HG03135 (cell line): ENCODE measurements at regions not wholly inside any gene's neighbourhood (a gene's known extent, or its start where the extent isn't known, plus 50 kb on each side); places are given as distances from the start of the nearest gene placed in this dataset.
"Not testable (repeated sequence)": the region's sequence is repeated elsewhere in the genome, so short reads cannot be mapped to it uniquely, and the experiment has no call there.

Experiments used
- ATAC-seq: cut with Tn5 transposase; IDR thresholded peaks from one replicate; pipeline ENCODE4 v1.9.1; 2021; ENCODE audit warnings: mild to moderate bottlenecking, moderate library complexity; ENCODE audit not compliant: unreplicated experiment

- no peak for ATAC-seq
Measured at GRCh38 chr1:187689129-187689528, 860.4 kb downstream of the PLA2G4A start.

DNA sequence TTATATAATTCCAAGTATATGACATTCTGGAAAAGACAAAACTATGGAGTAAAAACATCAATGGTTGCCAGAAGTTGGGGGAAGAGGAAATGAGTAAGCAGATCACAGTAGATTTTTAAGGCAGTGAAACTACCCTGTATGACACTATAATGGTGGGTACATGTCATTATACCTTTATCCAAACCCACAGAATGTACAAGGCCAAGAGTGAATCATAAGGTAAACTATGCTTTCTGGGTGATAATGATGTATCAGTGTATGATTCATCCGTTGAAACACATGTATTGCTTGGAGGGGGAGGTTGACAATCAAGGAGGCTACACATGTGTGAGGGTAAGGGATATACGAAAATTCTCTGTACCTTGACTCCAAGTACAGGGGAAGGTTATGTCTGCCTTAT is 862.7 kb downstream of the PLA2G4A start:
- no peak for ATAC-seq

DNA sequence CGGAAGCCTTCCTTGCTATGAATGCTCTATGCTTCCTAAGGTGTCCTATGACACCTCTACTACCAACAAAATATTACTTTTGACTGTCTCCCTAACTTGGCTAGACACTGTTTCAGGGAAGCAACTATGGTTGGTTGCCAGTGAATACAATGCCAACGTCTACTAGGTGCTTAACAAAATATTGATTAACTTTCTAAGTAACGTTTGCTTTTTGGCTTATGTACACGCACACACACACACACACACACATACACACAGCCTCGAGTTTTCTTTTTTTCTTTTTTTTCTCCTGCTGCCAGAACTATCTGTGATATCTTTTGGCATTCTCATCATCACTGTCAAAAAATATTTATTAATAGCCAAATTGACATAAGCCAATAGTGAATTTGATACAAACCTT is 864.0 kb downstream of the PLA2G4A start:
- ATAC-seq: no peak

- ATAC-seq: no peak
Measured at GRCh38 chr1:187696073-187696472, 867.3 kb downstream of the PLA2G4A start.

DNA sequence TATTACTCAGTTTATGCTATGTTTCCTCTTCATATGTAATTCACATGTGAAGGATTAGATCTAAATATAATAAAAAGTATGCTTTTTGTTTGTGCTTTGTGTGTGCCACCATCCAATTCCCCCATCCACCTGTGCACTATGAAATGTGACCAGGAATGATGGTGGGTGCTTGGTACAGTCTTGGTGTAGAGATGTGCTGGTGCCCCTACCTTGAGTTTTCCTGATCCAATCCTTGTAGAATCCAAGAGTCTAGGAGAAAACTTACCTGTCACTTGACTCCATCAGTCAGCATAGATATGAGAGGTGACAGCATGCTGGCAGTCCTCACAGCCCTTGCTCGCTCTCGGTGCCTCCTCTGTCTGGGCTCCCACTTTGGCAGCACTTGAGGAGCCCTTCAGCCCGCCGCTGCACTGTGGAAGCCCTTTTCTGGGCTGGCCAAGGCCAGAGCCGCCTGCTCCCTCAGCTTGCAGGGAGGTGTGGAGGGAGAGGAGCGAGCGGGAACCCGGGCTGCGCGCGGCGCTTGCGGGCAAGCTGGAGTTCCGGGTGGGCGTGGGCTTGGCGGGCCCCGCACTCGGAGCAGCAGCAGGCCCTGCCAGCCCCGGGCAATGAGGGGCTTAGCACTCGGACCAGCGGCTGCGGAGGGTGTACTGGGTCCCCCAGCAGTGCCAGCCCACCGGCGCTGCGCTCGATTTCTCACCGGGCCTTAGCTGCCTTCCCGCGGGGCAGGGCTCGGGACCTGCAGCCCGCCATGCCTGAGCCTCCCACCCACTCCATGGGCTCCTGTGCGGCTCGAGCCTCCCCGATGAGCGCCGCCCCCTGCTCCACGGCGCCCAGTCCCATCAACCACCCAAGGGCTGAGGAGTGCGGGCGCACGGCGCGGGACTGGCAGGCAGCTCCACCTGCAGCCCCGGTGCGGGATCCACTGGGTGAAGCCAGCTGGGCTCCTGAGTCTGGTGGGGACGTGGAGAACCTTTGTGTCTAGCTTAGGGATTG is 874.7 kb downstream of the PLA2G4A start:
- not testable (repeated sequence) for ATAC-seq

GRCh38 chr1:187714470-187714869 is 885.7 kb downstream of the PLA2G4A start:
- ATAC-seq: no peak

DNA sequence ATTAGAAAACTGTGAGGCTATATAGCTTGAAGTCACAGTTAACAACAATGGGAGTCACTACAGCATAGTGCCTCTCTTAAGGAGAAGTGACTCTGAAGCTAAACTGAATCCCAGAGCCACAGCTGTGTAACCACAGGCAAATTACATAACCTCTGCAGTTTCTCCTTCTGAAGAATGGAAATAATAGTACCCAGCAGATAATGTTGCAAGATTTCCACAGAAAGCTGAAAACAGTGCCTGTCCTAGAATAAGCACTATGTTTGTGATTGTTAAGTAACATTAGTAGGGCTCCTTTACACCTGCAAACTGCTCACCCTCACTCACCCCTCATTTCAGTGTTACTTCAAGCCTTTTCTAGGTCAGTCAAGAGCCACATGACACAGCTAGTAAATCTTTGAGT is 886.7 kb downstream of the PLA2G4A start:
- no peak for ATAC-seq

GRCh38 chr1:187716160-187716559 is 887.4 kb downstream of the PLA2G4A start:
- ATAC-seq: no peak

DNA sequence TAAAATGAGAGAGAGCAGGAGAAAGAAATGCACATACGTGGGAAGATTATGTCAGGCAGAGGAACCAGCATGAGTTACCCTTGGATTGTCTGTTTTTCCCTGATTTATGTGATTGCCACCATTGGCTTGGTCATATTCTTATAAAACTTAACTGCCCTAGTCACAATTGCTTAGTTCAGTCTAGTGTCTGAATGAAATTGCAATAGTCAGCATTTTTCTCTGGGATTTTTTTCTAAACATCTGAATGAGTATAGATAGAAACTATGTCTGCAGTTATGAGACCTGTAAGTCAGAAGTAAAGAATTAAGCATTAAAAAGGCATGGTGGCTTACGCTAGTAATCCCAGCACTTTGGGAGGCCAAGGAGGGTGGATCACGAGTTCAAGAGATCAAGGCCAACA is 889.8 kb downstream of the PLA2G4A start:
- no peak for ATAC-seq

DNA sequence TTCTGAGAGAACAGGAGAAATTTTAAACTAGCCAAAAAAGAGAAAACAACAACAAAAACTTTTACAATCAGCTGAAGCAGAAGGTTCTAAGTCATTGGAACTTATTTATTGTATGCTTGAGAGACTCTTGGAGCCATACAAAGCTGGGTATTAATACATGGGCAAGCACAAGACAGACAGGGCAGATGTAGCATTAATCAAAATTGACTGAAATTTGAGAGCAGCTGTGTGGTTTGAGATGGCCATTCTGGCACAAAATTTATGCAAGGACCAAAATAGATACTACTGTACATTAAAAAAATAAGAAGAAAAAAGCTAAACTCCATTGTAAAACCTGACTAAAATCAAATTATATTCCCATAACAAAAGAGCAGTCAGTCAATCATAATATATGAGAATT is 892.5 kb downstream of the PLA2G4A start:
- no peak for ATAC-seq

- ATAC-seq: no peak
Measured at GRCh38 chr1:187725216-187725615, 896.5 kb downstream of the PLA2G4A start.

GRCh38 chr1:187733232-187733631 is 904.5 kb downstream of the PLA2G4A start:
- ATAC-seq: no peak

- no peak for ATAC-seq
Measured at GRCh38 chr1:187734427-187734826, 905.7 kb downstream of the PLA2G4A start.

DNA sequence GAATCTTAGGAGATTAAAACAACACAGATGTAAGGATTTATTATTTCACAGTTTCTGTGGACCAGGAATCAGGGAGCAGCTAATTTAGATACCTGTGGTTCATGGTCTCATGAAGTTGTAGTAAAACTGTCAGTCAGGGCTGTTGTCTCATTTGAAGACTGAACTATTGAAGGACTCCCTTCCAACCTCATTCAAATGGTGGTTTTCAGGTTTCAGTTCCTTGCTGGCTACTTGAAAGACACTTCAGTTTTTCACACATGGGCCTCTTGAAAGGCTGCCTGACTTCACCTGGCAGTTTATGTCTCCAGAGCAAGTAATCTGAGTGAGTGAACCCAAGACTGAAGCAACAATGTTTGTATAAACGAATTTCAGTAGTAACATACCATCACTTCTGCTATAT is 915.9 kb downstream of the PLA2G4A start:
- ATAC-seq: peak; percentile 83

DNA sequence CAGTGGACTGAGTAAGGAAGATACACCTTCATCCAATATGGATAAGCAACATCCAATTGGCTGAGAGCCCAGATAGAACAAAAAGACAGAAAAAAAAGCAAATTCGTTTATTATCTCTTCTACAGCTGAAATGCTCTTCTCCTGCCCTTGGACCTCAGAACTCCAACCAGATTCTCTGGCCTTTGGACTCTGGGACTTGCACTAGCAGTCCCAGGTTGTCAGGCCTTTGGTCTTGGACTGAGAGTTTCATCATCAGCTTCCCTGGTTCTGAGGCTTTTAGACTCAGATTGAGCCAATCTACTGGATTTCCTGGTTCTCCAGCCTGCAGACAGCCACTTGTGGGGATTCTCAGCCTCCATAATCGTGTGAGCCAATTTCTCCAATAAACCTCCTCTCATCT is 926.8 kb downstream of the PLA2G4A start:
- ATAC-seq: no peak

- not testable (repeated sequence) for ATAC-seq
Measured at GRCh38 chr1:187756684-187757083, 927.9 kb downstream of the PLA2G4A start.

DNA sequence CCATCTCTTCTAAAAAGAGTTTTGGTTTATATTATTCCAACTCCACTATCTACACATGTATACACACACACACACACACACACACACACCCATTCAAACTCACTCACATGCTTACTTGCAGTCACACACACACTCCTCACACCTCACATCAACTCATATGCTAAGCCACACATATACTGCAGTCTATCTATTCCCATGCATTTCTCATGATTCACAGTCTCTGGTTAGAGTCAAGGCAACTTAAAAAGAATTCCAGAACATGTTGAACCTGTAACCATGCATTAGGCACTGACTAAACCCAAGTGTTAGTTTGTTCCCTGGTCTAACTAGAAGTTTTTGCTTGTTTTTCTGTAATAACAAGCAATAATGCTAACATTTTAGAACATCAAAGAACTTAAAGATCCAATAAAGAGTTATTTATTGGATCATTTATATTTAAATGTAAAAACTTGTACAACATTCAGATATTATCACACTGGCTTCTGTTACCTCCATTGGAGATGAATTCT is 931.1 kb downstream of the PLA2G4A start:
- no peak for ATAC-seq

GRCh38 chr1:187762118-187762517 is 933.4 kb downstream of the PLA2G4A start:
- ATAC-seq: no peak

DNA sequence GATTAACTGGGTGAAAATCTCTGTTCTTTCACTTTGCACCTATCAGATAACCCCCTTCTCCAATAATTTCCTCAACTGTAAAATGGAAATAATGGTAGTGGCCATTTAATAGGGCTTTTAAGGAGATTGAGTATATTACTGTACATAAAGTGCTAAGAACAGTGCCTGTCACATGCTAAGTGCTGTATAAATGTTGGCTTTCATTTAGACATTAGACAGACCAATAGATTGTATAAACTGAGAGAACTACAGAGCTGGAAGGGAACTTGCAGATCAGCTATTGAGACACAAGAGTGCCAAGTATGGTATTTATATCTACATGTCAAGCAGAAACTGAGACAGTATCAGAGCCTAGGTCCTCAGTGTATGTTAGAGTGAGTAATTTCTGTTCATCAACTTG is 934.7 kb downstream of the PLA2G4A start:
- no peak for ATAC-seq

- no peak for ATAC-seq
Measured at GRCh38 chr1:187763976-187764375, 935.2 kb downstream of the PLA2G4A start.

DNA sequence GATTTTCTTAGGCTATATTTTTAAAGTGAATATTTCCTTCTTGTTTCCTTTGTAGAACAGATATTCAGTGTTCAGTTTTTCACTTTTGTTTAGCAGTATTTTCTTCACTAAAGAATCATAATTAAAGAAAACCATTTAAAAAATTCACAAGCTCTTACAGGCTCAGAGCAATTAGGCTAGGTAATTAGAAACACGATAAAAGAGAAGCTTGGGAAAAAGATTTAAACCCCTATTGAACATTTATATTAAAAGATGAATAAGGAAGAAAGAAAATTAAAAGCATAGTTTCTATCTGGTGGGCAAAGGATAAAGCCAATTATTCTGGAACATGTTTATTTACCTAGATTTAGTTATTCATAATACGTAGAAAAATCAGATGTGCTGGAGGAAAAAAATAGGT is 942.6 kb downstream of the PLA2G4A start:
- ATAC-seq: no peak

DNA sequence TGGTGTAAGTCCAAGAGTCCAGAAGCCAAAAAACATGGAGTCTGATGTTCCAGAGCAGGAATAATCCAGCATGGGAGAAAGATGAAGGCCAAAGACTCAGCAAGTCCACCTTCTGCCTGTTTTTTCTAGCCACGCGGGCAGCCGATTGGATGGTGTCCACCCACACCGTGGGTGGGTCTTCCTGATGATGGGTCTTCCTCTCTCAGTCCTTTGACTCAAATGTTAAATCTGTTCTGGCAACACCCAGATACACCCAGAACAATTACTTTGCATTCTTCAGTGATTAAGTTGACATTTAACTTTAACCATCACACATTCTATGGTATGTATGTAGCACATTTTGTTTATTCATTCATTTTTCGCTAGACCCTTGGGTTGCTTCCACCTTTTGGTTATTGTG is 944.4 kb downstream of the PLA2G4A start:
- ATAC-seq: no peak
